ENCODE measurements at regions not wholly inside any gene's neighbourhood (a gene's known extent, or its start where the extent isn't known, plus 50 kb on each side); places are given as distances from the start of the nearest gene placed in this dataset.

GRCh38 chr10:4100380-4100779 is 315.4 kb upstream of the KLF6 start:
- Mint-ChIP-seq H3K9me3 (ENCODE audit: low read depth) (no peaks in the 10 kb centered on the region), H3K4me1 (ENCODE audit: low read depth) (peaks cover 15% of the 10 kb centered on the region), H3K36me3 (ENCODE audit: low read depth) (peaks cover 1% of the 10 kb centered on the region), H3K4me3 (ENCODE audit: unreplicated experiment) (no peak overlapping the region), H3K27me3 (ENCODE audit: low read depth) (no peaks in the 10 kb centered on the region), H3K27ac (ENCODE audit: unreplicated experiment) (no peak overlapping the region)
- no peak for DNase-seq (ENCODE audit: low spot score)
- TF ChIP-seq CTCF (IDR thresholded peaks at IDR 0.05) = no peak

- Mint-ChIP-seq H3K9me3 (ENCODE audit: low read depth) (no peaks in the 10 kb centered on the region), H3K27me3 (ENCODE audit: low read depth) (no peaks in the 10 kb centered on the region), H3K36me3 (ENCODE audit: low read depth) (no peaks in the 10 kb centered on the region), H3K4me1 (ENCODE audit: low read depth) (peaks cover 23% of the 10 kb centered on the region), H3K4me3 (ENCODE audit: unreplicated experiment) (no peak overlapping the region), H3K27ac (ENCODE audit: unreplicated experiment) (no peak overlapping the region)
- no peak for DNase-seq (ENCODE audit: low spot score)
- TF ChIP-seq CTCF (IDR thresholded peaks at IDR 0.05) = no peak
These were observed 314.2 kb upstream of the KLF6 start for GRCh38 chr10:4099202-4099601.

- Mint-ChIP-seq H3K36me3 (ENCODE audit: low read depth) (no peaks in the 10 kb centered on the region), H3K27ac (ENCODE audit: unreplicated experiment) (no peak overlapping the region), H3K27me3 (ENCODE audit: low read depth) (no peaks in the 10 kb centered on the region), H3K9me3 (ENCODE audit: low read depth) (no peaks in the 10 kb centered on the region), H3K4me1 (ENCODE audit: low read depth) (peaks cover 11% of the 10 kb centered on the region), H3K4me3 (ENCODE audit: unreplicated experiment) (no peak overlapping the region)
- DNase-seq (ENCODE audit: low spot score) = no peak
- TF ChIP-seq CTCF (IDR thresholded peaks at IDR 0.05) = no peak
These were observed 310.3 kb upstream of the KLF6 start for GRCh38 chr10:4095166-4095917.

- TF ChIP-seq CTCF (IDR thresholded peaks at IDR 0.05) = no peak
- Mint-ChIP-seq H3K36me3 (ENCODE audit: low read depth) (no peaks in the 10 kb centered on the region), H3K4me1 (ENCODE audit: low read depth) (peaks cover 11% of the 10 kb centered on the region), H3K4me3 (ENCODE audit: unreplicated experiment) (no peak overlapping the region), H3K27me3 (ENCODE audit: low read depth) (no peaks in the 10 kb centered on the region), H3K9me3 (ENCODE audit: low read depth) (no peaks in the 10 kb centered on the region), H3K27ac (ENCODE audit: unreplicated experiment) (no peak overlapping the region)
- no peak for DNase-seq (ENCODE audit: low spot score)
These were observed 309.7 kb upstream of the KLF6 start for GRCh38 chr10:4094751-4095150.

GRCh38 chr10:4093438-4093837 is 308.4 kb upstream of the KLF6 start:
- peaks cover 11% of the 10 kb centered on the region for H3K4me1 Mint-ChIP-seq (ENCODE audit: low read depth)
- peaks cover 1% of the 10 kb centered on the region for H3K9me3 Mint-ChIP-seq (ENCODE audit: low read depth)
- DNase-seq (ENCODE audit: low spot score) = no peak
- no peaks in the 10 kb centered on the region for H3K36me3 Mint-ChIP-seq (ENCODE audit: low read depth)
- no peak overlapping the region for H3K27ac Mint-ChIP-seq (ENCODE audit: unreplicated experiment)
- TF ChIP-seq CTCF (IDR thresholded peaks at IDR 0.05) = no peak
- no peaks in the 10 kb centered on the region for H3K27me3 Mint-ChIP-seq (ENCODE audit: low read depth)
- no peak overlapping the region for H3K4me3 Mint-ChIP-seq (ENCODE audit: unreplicated experiment)

Measured in chondrocyte (in vitro differentiated cells).